Pons (tissue), 1 donor: ENCODE measurements at regions not wholly inside any gene's neighbourhood (a gene's known extent, or its start where the extent isn't known, plus 50 kb on each side); places are given as distances from the start of the nearest gene placed in this dataset.
A peak's percentile ranks its signal among the peaks of the same experiment; 100 is the strongest.

Experiments
- DNase-seq: peaks from one replicate; pipeline ENCODE4 v3.0.0-alpha.2; 2016; ENCODE audit warnings: low spot score

DNA sequence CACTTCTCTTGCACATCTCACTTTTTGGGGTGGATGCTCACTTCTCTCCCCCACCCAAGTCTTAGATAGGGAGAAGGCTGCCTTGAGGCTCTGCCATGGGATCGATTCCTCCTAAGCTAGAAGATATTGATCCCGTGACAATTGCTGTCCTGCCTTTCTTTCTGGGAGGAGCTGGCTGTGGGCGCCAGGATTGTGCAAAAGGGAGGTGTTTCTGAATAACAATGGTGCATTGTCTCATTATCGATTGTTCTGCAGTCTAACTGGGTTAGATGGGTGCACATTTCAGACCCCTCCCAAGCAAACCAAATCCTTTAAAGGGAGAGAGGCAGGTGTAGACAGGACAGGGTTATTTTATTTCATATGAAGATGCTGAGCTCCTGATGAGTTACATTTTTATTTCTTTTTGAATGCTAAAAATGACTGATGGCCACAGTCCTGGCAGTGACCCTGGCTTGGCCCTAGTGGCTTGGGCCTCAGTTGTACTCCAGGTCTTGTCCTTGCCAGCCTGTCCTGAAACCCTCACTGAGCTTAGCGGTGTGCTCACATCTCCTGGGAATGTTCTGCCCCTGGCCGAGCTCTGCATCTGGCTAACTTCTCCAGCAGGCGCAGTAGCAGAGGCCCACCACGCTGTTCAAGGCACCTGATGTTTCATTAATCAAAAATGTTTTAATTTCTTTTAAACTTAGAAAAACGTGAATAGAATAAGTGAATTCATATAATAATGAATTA, 99.0 kb upstream of the KAZN start:
- DNase-seq: no peak

GRCh38 chr1:14500041-14500440, 98.4 kb upstream of the KAZN start:
- no peak for DNase-seq

GRCh38 chr1:14500912-14501311, 97.6 kb upstream of the KAZN start:
- no peak for DNase-seq

GRCh38 chr1:14504517-14504916, 94.0 kb upstream of the KAZN start:
- DNase-seq: no peak

GRCh38 chr1:14506471-14507255, 91.8 kb upstream of the KAZN start:
- no peak for DNase-seq

GRCh38 chr1:14507262-14507661, 91.2 kb upstream of the KAZN start:
- DNase-seq: no peak

- no peak for DNase-seq
Measured at GRCh38 chr1:14508613-14509012, 89.9 kb upstream of the KAZN start.

- peak; percentile 22 for DNase-seq
Measured at GRCh38 chr1:14511166-14511680, 87.3 kb upstream of the KAZN start.

GRCh38 chr1:14511796-14512585, 86.5 kb upstream of the KAZN start:
- no peak for DNase-seq

DNA sequence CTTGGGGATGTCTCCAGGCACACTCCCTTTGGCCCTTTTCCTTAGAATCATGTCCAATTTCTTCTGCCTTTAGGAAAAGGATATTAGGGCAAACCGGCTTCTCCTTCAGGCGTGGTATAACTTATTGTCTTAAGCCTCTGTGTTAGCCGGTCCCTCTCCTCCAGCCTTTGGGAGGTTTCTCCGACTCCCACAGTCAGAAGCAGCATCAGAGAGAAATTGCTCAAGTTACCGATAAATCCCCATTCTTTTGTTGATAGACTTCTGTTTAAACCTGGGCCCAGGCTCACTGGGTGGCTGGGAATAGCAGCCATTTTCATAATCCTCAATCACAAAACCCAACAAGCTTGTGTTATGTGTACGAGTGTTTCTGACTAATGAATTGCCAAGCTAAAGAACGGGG, 85.4 kb upstream of the KAZN start:
- DNase-seq: no peak

GRCh38 chr1:14514739-14515138, 83.7 kb upstream of the KAZN start:
- no peak for DNase-seq

DNA sequence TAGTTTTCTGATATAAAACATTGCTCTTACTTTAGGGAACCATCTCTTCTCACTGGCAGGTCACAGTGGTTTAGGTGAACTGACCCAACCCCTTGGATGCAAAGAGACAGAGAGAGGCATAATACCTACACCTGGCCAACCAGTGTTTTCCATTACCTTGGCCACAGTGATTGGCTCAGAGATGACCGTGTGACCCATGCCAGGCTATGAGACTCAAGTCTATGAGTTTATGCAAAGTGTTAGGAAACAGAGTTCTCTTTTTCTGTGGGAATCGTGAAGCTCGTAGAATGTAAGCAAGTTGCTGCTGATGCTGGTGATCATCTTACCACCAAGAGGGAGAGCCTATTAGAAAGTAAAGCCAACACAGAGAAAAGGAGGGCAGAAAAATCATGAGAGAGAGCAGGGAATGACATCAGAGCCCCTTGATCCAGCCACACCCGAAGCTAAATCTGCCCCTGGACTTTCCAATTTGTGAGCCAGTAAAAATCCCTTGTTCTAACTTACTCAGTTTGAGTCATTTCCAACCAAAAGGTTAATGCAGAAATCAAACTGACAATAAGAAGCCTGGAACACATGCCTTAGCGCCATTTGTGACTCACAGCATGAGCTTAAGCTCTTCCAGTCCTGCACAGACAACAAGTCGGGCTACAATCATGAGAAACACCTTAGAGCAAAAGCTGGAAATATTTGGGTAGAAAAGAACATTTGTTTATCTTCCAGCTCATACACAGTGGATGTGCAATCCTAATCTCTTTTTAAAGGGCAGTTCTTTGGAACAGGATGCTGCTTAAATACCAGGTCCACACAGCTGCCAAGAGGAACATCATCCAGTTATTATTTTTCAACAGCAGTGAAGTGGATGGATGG, 81.3 kb upstream of the KAZN start:
- peak; percentile 11 for DNase-seq

GRCh38 chr1:14517841-14518180, 80.7 kb upstream of the KAZN start:
- DNase-seq: no peak

- DNase-seq: no peak
Measured at GRCh38 chr1:14519976-14520375, 78.5 kb upstream of the KAZN start.

- no peak for DNase-seq
Measured at GRCh38 chr1:14520514-14521163, 77.8 kb upstream of the KAZN start.

GRCh38 chr1:14521622-14522021, 76.9 kb upstream of the KAZN start:
- DNase-seq: no peak

GRCh38 chr1:14522077-14522925, 76.2 kb upstream of the KAZN start:
- DNase-seq: no peak

DNA sequence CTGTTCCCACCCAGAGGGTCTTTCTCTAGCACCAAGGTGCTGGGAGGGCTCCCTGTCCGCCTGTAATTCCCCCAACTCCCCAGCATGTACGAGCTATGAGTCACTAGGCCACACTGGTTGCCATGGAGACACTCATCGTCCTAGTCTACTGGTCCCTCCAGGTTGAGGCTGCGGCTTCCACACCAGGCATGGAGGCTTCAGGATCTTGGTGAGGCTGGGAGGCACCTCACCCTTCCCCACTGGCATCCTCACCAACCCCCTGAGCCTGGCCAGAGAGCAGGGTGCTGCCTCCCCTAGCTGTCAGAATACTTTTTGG, 75.6 kb upstream of the KAZN start:
- DNase-seq: no peak

GRCh38 chr1:14524826-14525636, 73.5 kb upstream of the KAZN start:
- DNase-seq: no peak

DNA sequence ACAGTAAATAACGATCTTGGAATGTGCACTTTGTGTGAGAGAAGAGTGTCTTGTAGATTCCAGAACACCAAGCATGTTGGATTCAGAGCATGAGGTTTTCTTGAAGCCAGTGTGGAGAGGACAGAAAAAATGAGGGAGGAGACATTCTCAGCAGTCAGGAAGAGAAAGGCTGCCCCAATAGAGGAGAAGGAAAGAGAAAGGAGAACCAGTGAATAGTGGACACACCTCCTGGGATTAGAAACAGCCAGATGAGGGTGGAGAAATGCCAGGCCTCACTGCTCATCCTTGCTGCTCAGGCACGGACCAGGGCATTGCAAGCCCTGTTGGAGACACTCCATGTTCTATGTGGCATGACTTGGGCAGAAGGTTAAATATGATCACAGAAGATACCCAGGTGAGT, 69.0 kb upstream of the KAZN start:
- no peak for DNase-seq
